GM20431 (cell line): ENCODE measurements at regions not wholly inside any gene's neighbourhood (a gene's known extent, or its start where the extent isn't known, plus 50 kb on each side); places are given as distances from the start of the nearest gene placed in this dataset.
"Not testable (repeated sequence)": the region's sequence is repeated elsewhere in the genome, so short reads cannot be mapped to it uniquely, and the experiment has no call there.

Experiments
- in situ Hi-C: fragments of 300-500 bp; cut with MseI, MboI; formaldehyde crosslinking; loops from one replicate; pipeline ENCODE4 v1.15.0; 2020; ENCODE audit warnings: low sequenced_read_pairs; ENCODE audit not compliant: unreplicated experiment

DNA sequence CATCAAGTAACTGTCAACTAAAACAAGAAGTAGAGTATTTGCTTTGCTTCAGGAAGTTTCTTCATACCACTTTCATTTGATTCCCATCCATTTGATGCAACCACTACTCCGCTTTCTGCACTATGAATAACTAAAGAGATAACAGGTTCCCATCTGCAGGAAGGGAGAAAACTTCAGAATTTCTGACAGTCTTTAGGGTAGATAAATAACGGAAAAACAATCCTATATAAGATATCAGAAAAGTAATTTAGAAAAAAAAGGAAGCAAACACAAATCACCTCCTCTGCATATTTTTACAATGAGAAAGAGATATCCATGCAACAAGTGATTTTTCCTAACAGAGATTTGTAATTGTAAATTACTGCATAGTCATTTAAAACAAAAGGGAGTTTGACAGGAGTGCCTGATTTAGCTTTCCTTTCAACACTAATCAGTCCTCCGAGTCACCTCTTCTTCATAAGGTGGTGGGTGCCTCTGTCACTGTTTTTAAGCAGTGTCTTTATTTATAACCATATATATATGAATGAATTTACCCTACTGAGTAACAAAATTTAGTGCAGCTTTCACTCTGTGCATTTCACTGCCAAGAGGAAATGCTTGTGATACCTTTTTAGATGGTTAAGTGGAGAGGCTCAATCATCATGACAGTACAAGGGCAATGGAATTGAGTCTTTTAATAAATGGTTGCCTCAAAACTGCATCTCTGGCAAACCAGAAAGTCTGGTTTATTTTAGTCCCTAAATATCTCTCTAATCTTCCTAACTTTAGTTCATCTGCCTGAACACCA is 1920.4 kb downstream of the MRPL39 start:
- in situ Hi-C loops: no loop called here

- in situ Hi-C loops: no loop called here
Observed at GRCh38 chr21:23684431-23684830, 1922.8 kb downstream of the MRPL39 start.

- in situ Hi-C loops: no loop called here
Observed at GRCh38 chr21:23664193-23664694, 1943.0 kb downstream of the MRPL39 start.

GRCh38 chr21:23660560-23660959 is 1946.7 kb downstream of the MRPL39 start:
- in situ Hi-C loops: no loop called here

GRCh38 chr21:23644768-23645167 is 1962.5 kb downstream of the MRPL39 start:
- in situ Hi-C loops: no loop called here

DNA sequence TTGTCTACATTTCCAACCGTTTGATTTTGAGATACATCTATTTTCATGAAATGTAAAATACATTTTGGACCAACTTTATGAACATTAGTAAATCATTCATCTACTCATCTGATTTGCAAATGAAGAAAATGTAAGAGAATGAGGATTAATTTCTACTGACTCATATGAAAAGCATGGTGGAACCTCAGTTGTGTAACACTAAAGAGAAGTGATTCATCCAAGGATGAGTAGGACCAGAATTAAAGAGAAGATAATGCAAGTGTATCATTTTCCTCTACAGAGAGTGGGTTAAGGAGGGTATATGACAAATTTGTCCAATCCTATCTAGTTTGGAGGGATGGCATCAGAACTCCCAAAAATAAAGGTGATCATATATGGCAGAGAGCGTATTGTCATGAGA is 1967.6 kb downstream of the MRPL39 start:
- in situ Hi-C loops: no loop called here

DNA sequence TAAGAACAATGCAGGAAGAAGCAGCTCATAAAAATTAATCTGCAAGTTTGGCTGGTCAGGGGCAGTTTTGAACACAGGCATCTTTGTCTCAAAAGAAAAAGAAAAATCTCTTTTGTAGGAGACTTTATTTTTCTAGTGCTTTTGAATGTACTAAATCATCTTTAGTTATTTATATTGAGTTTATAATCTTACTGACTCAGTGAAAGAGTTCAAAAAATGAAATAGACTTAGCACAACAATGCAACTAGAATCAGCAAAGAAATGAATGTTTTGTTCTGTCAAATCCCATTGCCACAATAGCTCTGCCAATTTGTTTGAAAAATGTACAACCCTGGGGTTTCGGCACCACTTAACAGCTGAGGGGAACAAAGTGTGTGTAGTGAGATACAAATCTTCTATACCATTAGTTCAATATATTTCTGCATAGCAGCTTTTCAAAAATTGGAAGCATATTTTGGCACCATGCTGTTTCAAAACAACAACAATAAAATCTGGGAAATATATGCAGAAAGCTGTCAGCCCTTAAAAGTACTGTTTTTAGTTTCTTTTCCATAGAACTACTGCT is 1969.1 kb downstream of the MRPL39 start:
- in situ Hi-C loops: no loop called here

DNA sequence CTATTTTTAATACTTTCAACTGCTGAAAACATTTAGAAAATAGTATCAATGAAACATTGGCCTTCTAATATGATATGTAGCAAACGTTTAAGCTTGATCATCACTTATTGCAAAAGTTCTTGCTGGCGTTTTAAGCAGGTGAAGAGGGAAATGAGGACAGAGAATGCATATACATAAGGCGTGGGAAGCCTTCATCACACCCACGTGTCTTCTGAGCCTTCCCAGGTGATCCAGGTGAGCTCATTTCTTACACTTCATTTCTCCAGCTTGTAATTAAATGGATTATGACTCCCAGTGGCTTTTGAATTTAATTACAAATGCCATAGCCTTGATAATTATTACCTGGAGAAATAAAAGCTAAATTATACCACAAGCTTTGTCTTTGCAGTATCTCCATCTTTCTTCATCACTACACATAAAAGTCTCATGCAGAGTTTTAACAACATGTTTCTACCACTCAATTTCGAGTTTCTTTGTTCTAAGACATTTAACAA is 1973.8 kb downstream of the MRPL39 start:
- in situ Hi-C loops: no loop called here

DNA sequence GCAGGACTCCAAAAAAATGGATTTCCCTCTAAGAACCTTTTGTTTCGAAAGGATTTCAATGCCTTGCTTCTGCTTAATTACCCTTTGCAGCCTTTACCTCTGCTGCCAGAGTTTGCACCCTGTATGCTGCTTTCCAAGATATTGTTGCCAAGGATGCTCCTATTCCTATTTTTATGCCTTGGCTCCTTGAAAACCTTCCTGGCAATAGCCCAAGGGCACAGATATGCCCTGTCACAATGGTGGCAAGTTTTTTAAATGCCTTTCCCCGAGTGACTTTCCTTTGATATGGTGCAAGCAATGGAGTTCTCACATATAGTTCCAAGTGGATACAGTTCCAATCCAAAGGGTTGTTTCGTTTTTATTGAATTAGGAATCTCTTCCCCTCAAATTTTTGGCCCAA is 1983.0 kb downstream of the MRPL39 start:
- in situ Hi-C loops: no loop called here

DNA sequence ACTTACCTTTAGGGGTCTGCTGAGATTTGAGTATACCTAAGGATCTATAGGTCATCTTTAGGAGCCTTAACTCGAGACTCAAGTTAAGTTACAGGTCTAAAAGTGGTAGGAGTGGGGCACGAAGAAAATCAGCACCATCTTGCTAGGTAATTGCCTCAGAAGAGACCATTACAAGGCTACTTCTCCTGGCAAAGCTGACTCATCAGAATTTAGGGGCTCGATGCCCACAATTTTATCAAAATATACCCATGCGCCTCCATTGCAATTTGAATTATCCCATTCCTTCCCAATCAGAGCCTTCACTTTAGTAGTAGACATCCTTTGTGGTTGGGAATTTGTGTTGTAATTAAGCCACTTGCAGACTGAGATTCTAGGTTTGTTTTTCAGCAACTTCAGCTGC is 1994.3 kb downstream of the MRPL39 start:
- in situ Hi-C loops: no loop called here

GRCh38 chr21:23612210-23612609 is 1995.1 kb downstream of the MRPL39 start:
- in situ Hi-C loops: no loop called here

DNA sequence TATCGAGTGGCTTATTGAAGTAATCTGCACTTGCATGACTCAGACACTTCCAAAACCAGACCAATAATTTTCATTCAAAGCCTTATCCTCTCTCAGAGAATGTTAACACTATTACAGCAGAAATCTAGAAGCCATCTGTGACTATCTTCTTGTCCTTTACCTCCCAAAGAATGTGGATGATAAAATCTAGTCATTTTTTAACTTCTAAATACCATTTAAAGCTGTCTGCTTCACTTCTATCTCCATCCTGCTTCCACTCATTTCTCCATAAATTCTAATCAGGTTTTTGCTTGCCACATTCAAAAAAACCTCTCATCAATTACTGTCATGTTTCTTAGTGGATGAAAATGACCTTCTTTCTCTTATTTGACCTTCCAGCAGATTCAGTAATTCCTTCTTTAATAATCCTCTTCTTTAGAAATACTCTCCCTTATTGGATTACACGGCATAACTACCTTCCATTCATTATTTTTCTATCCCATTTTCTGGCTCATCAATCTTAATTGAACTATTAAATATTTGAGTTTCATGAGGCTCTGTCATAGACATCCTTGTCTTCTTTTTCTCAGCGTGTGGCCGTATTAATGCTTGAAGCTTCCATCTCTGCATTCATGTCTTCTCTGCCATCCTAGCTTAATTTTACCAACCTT is 1999.4 kb downstream of the MRPL39 start:
- in situ Hi-C loops: no loop called here

DNA sequence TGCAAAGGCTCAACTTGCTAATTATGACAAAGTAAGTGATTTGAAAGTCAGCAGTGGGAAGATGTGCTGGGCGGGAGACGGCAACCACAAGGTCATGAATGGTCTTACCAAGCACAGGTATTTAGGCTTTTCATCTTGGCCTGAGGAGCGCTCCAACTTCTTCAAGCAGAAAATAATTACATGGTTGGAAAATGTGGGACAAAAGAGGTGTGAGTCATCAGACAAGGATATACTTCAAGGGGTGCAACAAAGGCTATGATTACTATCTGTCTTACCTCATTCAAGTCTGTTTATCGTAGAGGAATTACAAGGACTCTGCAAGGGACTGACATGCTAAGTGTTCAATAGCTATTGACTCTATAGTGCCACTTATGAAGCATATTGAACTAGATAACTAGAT is 2005.7 kb downstream of the MRPL39 start:
- in situ Hi-C loops: no loop called here

DNA sequence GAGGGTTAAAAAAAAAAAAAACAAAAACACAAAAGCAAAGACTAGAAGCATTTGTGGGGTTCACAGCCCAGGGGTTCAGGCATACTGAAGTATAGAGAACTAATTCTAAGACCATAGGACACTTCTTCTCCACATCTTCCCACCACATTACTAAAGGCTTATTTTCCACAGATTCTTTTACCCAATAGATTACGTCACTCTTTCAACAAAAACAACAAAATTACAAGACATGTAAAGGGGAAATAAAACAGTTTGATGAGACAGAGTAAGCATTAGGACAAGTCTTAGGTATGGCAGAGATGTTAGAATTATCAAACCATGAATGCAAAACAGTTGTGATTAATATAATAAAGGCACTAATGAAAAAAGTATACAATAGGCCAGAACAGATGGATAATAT is 2013.7 kb downstream of the MRPL39 start:
- in situ Hi-C loops: no loop called here

DNA sequence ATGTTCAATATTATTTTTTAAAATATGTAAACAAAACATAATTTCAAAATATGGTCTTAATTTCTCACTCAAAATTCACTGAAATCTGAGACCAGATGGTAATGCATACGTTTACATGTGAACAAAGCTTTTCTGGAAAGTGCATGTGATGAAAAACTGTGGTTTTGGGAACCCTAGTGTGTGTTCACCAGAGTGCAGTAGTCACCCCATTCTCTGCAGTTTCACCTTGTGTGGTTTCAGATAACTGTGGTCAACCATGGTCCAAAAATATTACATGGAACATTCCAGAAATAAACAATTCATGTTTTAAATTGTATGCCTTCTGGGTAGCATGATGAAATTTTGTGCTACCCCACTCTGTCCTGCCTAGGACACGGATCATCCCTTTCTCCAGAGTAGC is 2021.9 kb downstream of the MRPL39 start:
- in situ Hi-C loops: no loop called here

GRCh38 chr21:23579573-23579972 is 2027.7 kb downstream of the MRPL39 start:
- in situ Hi-C loops: no loop called here

DNA sequence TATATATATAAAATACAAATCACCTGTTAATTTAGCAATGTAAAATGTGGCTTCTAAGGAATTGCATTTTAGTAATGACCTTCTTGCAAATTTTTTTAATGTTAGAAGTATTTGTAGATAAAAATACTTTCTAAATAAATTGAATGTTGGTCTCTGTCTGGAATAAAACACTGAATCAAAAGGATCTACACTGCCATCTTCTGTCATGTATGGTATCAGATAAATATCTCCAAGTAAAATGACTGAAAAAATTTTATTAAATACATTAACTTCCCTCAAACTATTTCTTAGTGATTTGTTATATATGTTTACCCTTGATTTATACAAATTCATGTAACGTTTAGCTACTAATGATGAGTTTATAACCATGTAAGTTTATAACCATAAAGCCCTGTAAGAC is 2029.3 kb downstream of the MRPL39 start:
- in situ Hi-C loops: no loop called here

DNA sequence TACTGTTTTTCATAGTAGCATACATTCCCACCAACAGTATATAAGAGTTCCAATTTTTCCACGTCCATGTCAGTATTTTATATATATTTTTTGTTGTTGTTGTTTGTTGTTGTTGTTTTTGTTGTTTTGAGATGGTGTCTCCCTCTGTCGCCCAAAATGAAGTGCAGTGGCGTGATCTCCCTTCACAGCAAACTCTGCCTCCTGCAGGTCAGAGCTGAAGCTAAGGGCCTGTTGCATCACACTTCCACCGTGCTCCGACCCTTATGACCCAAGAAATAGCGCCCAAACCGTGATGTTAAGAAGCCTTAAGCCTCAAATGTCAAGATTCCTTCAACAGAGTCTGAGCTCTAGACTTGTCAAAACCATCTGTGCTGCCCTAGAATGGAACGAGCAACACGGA is 2032.3 kb downstream of the MRPL39 start:
- in situ Hi-C loops: no loop called here

- in situ Hi-C loops: not testable (repeated sequence)
Observed at GRCh38 chr21:23548924-23549323, 2058.4 kb downstream of the MRPL39 start.

DNA sequence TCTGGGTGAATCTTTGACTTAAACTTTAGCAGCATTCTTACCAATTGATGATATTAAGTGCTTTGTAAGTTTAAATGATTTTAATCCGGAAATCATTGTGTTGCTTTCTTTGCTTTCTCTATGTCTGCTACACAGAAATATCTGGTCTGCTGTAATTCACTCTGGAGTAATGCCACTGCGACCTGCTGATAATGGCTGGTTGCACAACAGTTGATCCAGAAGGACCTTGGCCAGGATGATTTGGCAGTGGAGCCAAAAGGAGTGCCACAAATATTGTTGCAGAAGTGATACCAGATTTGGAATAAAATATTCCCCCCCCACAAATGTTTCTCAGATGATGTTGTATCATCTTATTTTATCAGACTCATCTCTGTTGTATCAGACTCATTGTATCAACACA is 2063.9 kb downstream of the MRPL39 start:
- in situ Hi-C loops: no loop called here

DNA sequence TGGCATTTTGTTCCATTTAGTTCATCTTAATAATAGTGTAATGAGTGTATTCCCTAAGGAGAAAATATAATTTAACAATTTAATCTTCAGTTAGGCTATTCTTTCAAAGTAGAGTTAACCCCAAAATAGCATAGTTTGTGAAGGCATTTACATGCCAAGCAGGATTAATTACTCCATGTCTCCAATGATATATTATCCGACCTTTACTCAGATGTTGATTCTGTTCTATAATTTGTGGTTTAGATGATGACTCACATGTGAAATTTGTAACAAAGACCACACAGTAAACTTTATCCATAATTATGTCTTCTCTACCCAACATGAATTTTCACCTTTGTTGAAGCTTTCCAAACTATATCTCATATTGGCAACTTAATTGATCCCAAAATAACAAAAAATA is 2065.2 kb downstream of the MRPL39 start:
- in situ Hi-C loops: no loop called here
